CD4-positive, alpha-beta memory T cell (primary cell): ENCODE measurements at regions not wholly inside any gene's neighbourhood (a gene's known extent, or its start where the extent isn't known, plus 50 kb on each side); places are given as distances from the start of the nearest gene placed in this dataset.
"Not testable (repeated sequence)": the region's sequence is repeated elsewhere in the genome, so short reads cannot be mapped to it uniquely, and the experiment has no call there.

ENCODE experiments used
- CTCF ChIA-PET: fragments of 350-600 bp; sonication (Branson Sonifier 250); formaldehyde crosslinking; loops from one replicate; lab custom pipeline; 2021; ENCODE audit warnings: inconsistent platforms; ENCODE audit not compliant: partially characterized antibody; lab: Charles Lee
- POLR2A ChIA-PET: fragments of 350-600 bp; sonication (Branson Sonifier 250); formaldehyde crosslinking; loops from one replicate; lab custom pipeline; 2021; ENCODE audit not compliant: partially characterized antibody; lab: Charles Lee
- DNase-seq, 5 donors: peaks; one replicate each; pipeline versions ENCODE4 v3.0.0 to v3.0.0-alpha.2; 2020 to 2022; ENCODE audit warnings: mixed read lengths in 1 of 5
- H3K27ac ChIP-seq: one replicate; pipeline ENCODE4 v1.7.0; 2013; ENCODE audit warnings: low read depth, low read length
- H3K27me3 ChIP-seq: 2 replicates; pipeline ENCODE4 v1.7.0; 2013; ENCODE audit warnings: mild to moderate bottlenecking, low read length, moderate library complexity; ENCODE audit not compliant: insufficient read depth
- H3K36me3 ChIP-seq: 2 replicates; pipeline ENCODE4 v1.7.0; 2013; ENCODE audit warnings: mild to moderate bottlenecking, low read length, moderate library complexity; ENCODE audit not compliant: insufficient read depth
- H3K4me1 ChIP-seq: 2 replicates; pipeline ENCODE4 v1.7.0; 2013; ENCODE audit warnings: mild to moderate bottlenecking, low read length, moderate library complexity; ENCODE audit not compliant: insufficient read depth
- H3K4me3 ChIP-seq, 2 donors: one replicate each; pipeline ENCODE4 v1.7.0; 2013; ENCODE audit warnings: low read length in 2 of 2, mild to moderate bottlenecking in 1 of 2
- H3K9me3 ChIP-seq, 2 donors: one replicate each; pipeline ENCODE4 v1.7.0; 2013; ENCODE audit warnings: low read length in 2 of 2, control low read depth in 1 of 2; ENCODE audit not compliant: control insufficient read depth in 1 of 2
- H3K27ac Mint-ChIP-seq, 7 donors: one replicate each; pipeline ENCODE4 v1.8.0; 2020 to 2021; ENCODE audit warnings: mixed read lengths in 7 of 7, mild to moderate bottlenecking in 6 of 7, inconsistent platforms in 3 of 7, moderate library complexity in 3 of 7
- H3K27me3 Mint-ChIP-seq, 2 donors: one replicate each; pipeline ENCODE4 v1.8.0; 2020 to 2021; ENCODE audit warnings: mixed read lengths in 2 of 2
- H3K36me3 Mint-ChIP-seq, 2 donors: one replicate each; pipeline ENCODE4 v1.8.0; 2020 to 2021; ENCODE audit warnings: mixed read lengths in 2 of 2, inconsistent platforms in 1 of 2, mild to moderate bottlenecking in 1 of 2
- H3K4me1 Mint-ChIP-seq, 4 donors: one replicate each; pipeline ENCODE4 v1.8.0; 2020 to 2021; ENCODE audit warnings: mixed read lengths in 4 of 4, mild to moderate bottlenecking in 1 of 4
- H3K4me3 Mint-ChIP-seq, 8 donors: one replicate each; pipeline ENCODE4 v1.8.0; 2020 to 2021; ENCODE audit warnings: mixed read lengths in 8 of 8, mild to moderate bottlenecking in 7 of 8, moderate library complexity in 6 of 8, inconsistent platforms in 3 of 8
- H3K9me3 Mint-ChIP-seq, 8 donors: one replicate each; pipeline ENCODE4 v1.8.0; 2020 to 2021; ENCODE audit warnings: mixed read lengths in 8 of 8, mild to moderate bottlenecking in 5 of 8, inconsistent platforms in 3 of 8, moderate library complexity in 1 of 8
- intact Hi-C: fragments of 100-400 bp; cut with micrococcal nuclease; formaldehyde crosslinking; loops from one replicate; pipeline ENCODE4 v1.15.1; 2023

DNA sequence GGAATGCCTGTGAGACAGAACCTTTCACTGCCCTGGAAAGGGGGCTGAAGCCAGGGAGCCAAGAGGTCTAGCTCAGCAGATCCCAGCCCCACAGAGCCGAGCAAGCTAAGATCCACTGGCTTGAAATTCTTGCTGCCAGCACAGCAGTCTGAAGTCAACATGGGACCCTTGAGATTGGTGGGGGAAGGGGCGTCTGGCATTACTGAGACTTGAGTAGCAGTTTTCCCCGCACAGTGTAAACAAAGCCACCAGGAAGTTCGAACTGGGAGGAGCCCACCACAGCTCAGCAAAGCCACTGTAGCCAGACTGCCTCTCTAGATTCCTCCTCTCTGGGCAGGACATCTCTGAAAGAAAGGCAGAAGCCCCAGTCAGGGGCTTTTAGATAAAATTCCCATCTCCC lies 90.3 kb upstream of the FGGY start:
- H3K27me3 ChIP-seq, intact Hi-C loops, H3K27ac ChIP-seq, H3K4me3 Mint-ChIP-seq, POLR2A ChIA-PET, H3K27me3 Mint-ChIP-seq, H3K4me1 Mint-ChIP-seq, H3K27ac Mint-ChIP-seq, DNase-seq, H3K4me3 ChIP-seq, H3K36me3 Mint-ChIP-seq, H3K9me3 ChIP-seq, H3K4me1 ChIP-seq, H3K36me3 ChIP-seq, CTCF ChIA-PET: not testable (repeated sequence)
- peaks cover 2 to 23% (median 6%) of the 10 kb centered on the region in 8 donors for H3K9me3 Mint-ChIP-seq

DNA sequence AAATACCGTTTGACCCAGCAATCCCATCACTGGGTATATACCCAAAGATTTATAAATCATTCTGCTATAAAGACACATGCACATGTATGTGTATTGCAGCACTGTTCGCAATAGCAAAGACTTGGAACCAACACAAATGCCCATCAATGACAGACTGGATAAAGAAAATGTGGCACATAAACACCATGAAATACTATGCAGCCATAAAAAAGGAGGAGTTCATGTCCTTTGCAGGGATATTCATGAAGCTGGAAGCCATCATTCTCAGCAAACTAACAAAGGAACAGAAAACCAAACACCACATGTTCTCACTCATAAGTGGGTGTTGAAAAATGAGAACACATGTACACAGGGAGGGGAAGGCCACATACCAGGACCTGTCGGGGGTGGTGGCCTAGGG lies 86.5 kb upstream of the FGGY start:
- CTCF ChIA-PET, H3K4me1 Mint-ChIP-seq, H3K4me3 Mint-ChIP-seq, H3K4me1 ChIP-seq, intact Hi-C loops, DNase-seq, H3K27me3 ChIP-seq, H3K27ac ChIP-seq, H3K27ac Mint-ChIP-seq, H3K36me3 ChIP-seq, H3K9me3 ChIP-seq, POLR2A ChIA-PET, H3K27me3 Mint-ChIP-seq, H3K36me3 Mint-ChIP-seq, H3K4me3 ChIP-seq: not testable (repeated sequence)
- H3K9me3 Mint-ChIP-seq, result peaks cover 0 to 19% (median 3%) of the 10 kb centered on the region in 8 donors

DNA sequence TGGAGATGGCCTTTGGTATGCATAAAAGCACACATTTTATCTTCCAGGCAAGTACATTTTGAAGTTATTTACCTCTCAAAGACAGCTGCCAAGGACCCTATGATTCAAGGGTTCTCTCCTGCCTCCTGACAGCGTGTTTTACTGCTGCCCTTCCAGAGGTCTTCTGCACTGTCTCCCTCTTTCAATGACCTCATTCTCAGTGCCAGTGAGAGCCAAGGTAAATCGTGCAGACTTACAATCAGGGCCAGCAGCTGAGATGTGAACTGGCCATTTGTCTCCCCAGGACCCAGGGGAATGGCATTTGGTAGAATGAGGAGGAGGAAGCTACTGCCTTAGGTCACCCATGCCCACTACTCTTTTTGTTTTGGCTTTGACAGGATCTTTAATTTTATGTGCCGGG lies 84.2 kb upstream of the FGGY start:
- CTCF ChIA-PET, result no interaction called here

DNA sequence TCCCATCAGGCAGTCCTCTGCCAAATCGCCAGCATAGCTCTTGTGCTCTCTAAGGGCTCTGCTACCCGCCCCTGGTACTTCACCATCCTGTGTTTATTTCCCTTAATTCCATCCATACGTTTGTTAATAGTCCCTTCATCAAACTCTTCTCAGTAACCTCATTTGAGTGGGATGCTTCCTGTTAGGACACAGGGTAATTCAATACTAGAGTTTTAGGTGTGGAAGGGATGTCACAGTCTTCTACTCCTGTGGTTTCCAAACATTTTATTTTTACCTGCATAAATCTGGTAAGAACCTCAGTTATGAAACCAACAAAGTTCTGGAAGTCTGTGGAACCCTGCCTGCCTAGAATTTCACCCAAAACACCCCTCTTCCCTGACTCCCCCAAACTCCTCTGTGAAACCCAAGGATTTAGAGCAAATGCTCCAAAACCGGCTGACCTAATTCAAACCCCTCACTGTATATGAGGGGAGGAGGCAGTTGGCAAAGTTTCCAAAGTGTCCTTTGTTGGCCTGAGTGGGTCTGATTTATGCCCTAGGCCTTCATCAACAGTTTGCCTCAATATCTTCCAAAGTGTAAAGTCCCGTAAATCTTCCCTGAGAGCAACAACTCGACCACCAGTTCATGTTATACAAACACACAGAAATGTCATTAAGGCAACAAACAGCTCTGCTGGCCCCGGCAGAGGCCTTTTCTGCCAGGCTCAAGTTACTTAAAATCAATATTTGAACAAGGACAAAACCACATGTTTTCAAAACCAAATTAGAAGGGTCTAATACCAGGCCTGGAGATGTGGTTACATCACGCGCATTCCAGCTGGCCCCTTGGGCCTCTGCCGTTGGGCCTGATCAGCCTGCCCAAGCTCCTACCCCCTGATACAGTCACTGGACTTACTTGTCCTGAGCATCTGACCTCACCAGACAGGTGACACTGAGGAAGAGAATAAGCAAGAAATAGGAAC lies 82.4 kb upstream of the FGGY start:
- ChIA-PET POLR2A (no interaction called here), CTCF (no interaction called here)
- Mint-ChIP-seq H3K9me3 (peaks cover 0 to 9% (median 3%) of the 10 kb centered on the region in 8 donors), H3K4me3 (no peak overlapping the region), H3K4me1 (no peaks in the 10 kb centered on the region), H3K27me3 (peaks cover 0 to under 1% of the 10 kb centered on the region in 2 donors), H3K27ac (no peak overlapping the region), H3K36me3 (peaks cover 0 to 1% of the 10 kb centered on the region in 2 donors)
- intact Hi-C loops, result no loop called here
- Histone ChIP-seq H3K27me3 (no peaks in the 10 kb centered on the region), H3K36me3 (no peaks in the 10 kb centered on the region), H3K4me3 (no peak overlapping the region), H3K4me1 (no peaks in the 10 kb centered on the region), H3K9me3 (no peaks in the 10 kb centered on the region), H3K27ac (no peak overlapping the region)
- no peak for DNase-seq

More for the DNA sequence above, 84.2 kb upstream of the FGGY start:
- DNase-seq, result no peak
- Histone ChIP-seq H3K4me1 (no peaks in the 10 kb centered on the region), H3K27ac (no peak overlapping the region), H3K27me3 (no peaks in the 10 kb centered on the region), H3K4me3 (no peak overlapping the region), H3K36me3 (no peaks in the 10 kb centered on the region), H3K9me3 (no peaks in the 10 kb centered on the region)
- H3K9me3 Mint-ChIP-seq, result peaks cover 0 to 19% (median 3%) of the 10 kb centered on the region in 8 donors
- no peaks in the 10 kb centered on the region for H3K4me1 Mint-ChIP-seq
- POLR2A ChIA-PET, result interaction anchor here (1.2 kb wide), 1 partner anchor 70 kb away, joined by 3 read pairs; no protein-coding TSS in a partner anchor
- H3K4me3 Mint-ChIP-seq, result no peak overlapping the region
- peaks cover 0 to 2% of the 10 kb centered on the region in 2 donors for H3K27me3 Mint-ChIP-seq
- H3K36me3 Mint-ChIP-seq, result peaks cover 0 to 1% of the 10 kb centered on the region in 2 donors
- intact Hi-C loops, result no loop called here
- peak overlapping the region in 1 of 7 donors; percentile 19 for H3K27ac Mint-ChIP-seq

DNA sequence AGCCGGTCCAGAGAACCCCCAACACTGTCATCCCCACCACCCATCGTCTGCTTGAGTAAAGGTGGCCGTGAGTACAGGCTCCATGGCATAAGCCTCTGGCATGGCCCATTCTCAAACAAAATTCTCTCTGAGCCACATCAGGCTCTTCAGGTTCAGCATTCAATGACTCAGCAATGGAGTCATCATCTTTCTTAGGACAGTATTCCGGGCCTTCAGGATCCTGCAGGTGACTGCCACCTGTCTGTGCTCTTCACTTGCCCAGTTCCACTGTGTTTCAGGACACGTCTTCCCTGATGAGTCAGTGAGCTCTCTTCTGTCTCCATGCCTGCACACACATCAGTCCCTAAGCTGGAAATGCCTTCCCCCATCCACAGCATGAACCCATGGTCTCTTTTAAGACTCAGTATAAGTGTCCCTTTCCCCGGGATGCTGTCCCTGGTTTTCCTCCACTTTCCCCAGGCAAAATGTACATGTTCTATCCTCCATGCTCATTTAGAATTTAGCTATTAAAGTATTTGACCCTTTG lies 81.1 kb upstream of the FGGY start:
- no peak overlapping the region for H3K27ac ChIP-seq
- CTCF ChIA-PET, result interaction anchor here (1.0 kb wide), 1 partner anchor 483 kb away, joined by 3 read pairs; no protein-coding TSS in a partner anchor
- intact Hi-C loops, result no loop called here

DNA sequence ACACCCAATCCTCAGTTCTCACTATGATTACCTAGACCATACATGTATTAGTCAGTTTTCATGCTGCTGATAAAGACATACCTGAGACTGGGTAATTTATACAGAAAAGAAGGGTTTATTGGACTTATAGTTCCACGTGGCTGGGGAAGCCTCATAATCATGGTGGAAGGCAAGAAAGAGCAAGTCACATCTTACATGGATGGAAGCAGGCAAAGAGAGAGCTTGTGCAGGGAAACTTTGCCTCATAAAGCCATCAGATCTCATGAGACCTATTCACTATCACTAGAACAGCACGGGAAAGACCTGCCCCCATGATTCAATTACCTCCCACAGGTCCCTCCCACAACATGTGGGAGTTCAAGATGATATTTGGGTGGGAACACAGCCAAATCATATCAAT lies 79.5 kb upstream of the FGGY start:
- H3K4me3 ChIP-seq, H3K36me3 Mint-ChIP-seq, H3K27me3 ChIP-seq, H3K4me1 Mint-ChIP-seq, H3K4me1 ChIP-seq, H3K27me3 Mint-ChIP-seq, DNase-seq, H3K27ac ChIP-seq, H3K4me3 Mint-ChIP-seq, H3K27ac Mint-ChIP-seq, POLR2A ChIA-PET, H3K9me3 Mint-ChIP-seq, intact Hi-C loops, H3K36me3 ChIP-seq, H3K9me3 ChIP-seq, CTCF ChIA-PET: not testable (repeated sequence)

More for the DNA sequence above, 81.1 kb upstream of the FGGY start:
- Histone ChIP-seq H3K4me1 (no peaks in the 10 kb centered on the region), H3K4me3 (no peak overlapping the region), H3K36me3 (no peaks in the 10 kb centered on the region), H3K9me3 (no peaks in the 10 kb centered on the region), H3K27me3 (no peaks in the 10 kb centered on the region)
- no peaks in the 10 kb centered on the region for H3K36me3 Mint-ChIP-seq
- DNase-seq, result no peak
- peaks cover 0 to 4% (median 0%) of the 10 kb centered on the region in 8 donors for H3K9me3 Mint-ChIP-seq
- no peak overlapping the region for H3K27ac Mint-ChIP-seq
- H3K4me3 Mint-ChIP-seq, result no peak overlapping the region
- H3K4me1 Mint-ChIP-seq, result no peaks in the 10 kb centered on the region
- POLR2A ChIA-PET, result no interaction called here
- no peaks in the 10 kb centered on the region for H3K27me3 Mint-ChIP-seq

DNA sequence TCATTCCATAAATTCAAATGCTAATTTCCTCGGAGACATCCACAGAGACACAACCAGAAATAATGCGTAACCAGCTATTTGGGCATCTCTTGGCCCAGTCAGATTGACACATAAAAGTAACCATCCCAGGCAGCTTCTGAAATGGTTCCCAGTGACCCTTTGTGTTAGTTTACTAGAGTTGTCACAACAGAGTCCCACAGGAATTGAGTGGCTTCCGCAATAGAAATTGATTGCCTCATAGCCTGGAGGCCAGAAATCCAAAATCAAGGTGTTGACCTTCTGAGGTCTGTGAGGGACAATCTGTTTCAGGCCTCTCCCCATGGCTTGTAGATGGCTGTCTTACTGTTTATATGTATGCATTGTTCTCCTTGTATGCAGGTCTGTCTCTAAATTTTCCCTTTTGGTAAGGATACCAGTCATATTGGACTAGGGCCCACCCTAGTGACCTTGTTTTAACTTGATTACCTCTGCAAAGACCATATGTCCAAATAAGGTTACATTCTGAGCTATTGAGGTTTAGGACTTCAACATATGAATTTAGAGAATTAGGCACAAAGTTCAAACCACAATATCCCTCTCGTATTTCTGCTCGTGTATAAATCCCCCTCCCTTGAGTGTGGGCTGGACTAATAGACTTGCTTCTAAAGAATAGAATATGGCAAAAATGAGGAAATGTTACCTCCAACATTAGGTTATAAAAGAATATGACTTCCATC lies 78.2 kb upstream of the FGGY start:
- Mint-ChIP-seq H3K27ac (no peak overlapping the region), H3K27me3 (no peaks in the 10 kb centered on the region), H3K4me3 (no peak overlapping the region), H3K36me3 (no peaks in the 10 kb centered on the region), H3K4me1 (no peaks in the 10 kb centered on the region), H3K9me3 (peaks cover 0 to 4% (median 0%) of the 10 kb centered on the region in 8 donors)
- no peak overlapping the region for H3K27ac ChIP-seq
- ChIA-PET POLR2A (interaction anchor here (1.6 kb wide), 1 partner anchor 18 kb away, joined by 3 read pairs; no protein-coding TSS in a partner anchor), CTCF (no interaction called here)
- H3K4me3 ChIP-seq, result no peak overlapping the region
- no peaks in the 10 kb centered on the region for H3K27me3 ChIP-seq
- no peaks in the 10 kb centered on the region for H3K36me3 ChIP-seq
- no peaks in the 10 kb centered on the region for H3K4me1 ChIP-seq
- intact Hi-C loops, result no loop called here
- no peaks in the 10 kb centered on the region for H3K9me3 ChIP-seq
- DNase-seq, result no peak
